Hindlimb muscle (tissue), 1 donor: ENCODE measurements at regions not wholly inside any gene's neighbourhood (a gene's known extent, or its start where the extent isn't known, plus 50 kb on each side); places are given as distances from the start of the nearest gene placed in this dataset.

Experiments used
- DNase-seq: peaks from one replicate; pipeline ENCODE4 v3.0.0-alpha.2; 2013

GRCh38 chr1:8113262-8114220 is 87.4 kb upstream of the ERRFI1 start:
- DNase-seq: no peak

- no peak for DNase-seq
Observed at GRCh38 chr1:8112611-8113261, 86.6 kb upstream of the ERRFI1 start.

- no peak for DNase-seq
Observed at GRCh38 chr1:8111560-8111959, 85.5 kb upstream of the ERRFI1 start.

GRCh38 chr1:8109216-8109615 is 83.1 kb upstream of the ERRFI1 start:
- no peak for DNase-seq

- no peak for DNase-seq
Observed at GRCh38 chr1:8107897-8108296, 81.8 kb upstream of the ERRFI1 start.

- DNase-seq: no peak
Observed at GRCh38 chr1:8104278-8105236, 78.4 kb upstream of the ERRFI1 start.

GRCh38 chr1:8097908-8098307 is 71.8 kb upstream of the ERRFI1 start:
- DNase-seq: no peak

- DNase-seq: no peak
Observed at GRCh38 chr1:8097077-8097799, 71.1 kb upstream of the ERRFI1 start.

- no peak for DNase-seq
Observed at GRCh38 chr1:8096105-8097011, 70.2 kb upstream of the ERRFI1 start.

GRCh38 chr1:8095584-8095983 is 69.5 kb upstream of the ERRFI1 start:
- DNase-seq: no peak

GRCh38 chr1:8094481-8095241 is 68.6 kb upstream of the ERRFI1 start:
- no peak for DNase-seq

GRCh38 chr1:8093221-8093980 is 67.3 kb upstream of the ERRFI1 start:
- no peak for DNase-seq

- no peak for DNase-seq
Observed at GRCh38 chr1:8092657-8093056, 66.5 kb upstream of the ERRFI1 start.

- no peak for DNase-seq
Observed at GRCh38 chr1:8091691-8092090, 65.6 kb upstream of the ERRFI1 start.

GRCh38 chr1:8090241-8090702 is 64.2 kb upstream of the ERRFI1 start:
- no peak for DNase-seq

GRCh38 chr1:8089535-8090228 is 63.6 kb upstream of the ERRFI1 start:
- DNase-seq: no peak

- no peak for DNase-seq
Observed at GRCh38 chr1:8086055-8086454, 59.9 kb upstream of the ERRFI1 start.

GRCh38 chr1:8084913-8085312 is 58.8 kb upstream of the ERRFI1 start:
- DNase-seq: no peak
